ENCODE measurements at regions not wholly inside any gene's neighbourhood (a gene's known extent, or its start where the extent isn't known, plus 50 kb on each side); places are given as distances from the start of the nearest gene placed in this dataset.

DNA sequence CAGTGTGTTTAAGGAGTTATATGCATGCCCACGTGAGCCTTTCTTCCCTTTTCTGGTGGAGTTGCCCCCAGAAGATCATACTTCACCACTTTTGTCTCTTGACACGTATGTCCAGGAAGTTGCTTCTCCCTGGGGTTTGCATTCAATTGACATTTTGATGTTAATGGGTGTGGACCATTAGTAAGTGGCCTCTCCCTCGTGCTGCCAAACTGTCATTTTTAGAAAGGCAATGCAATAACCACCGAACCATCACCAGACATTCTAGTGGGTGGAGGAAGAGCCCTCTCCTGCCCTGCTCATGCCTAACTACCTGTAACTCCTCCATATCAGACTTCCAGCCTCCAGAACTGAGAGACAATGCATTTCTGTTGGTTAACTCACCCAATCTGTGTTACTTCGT is 290.8 kb downstream of the ATPSCKMT start:
- Histone ChIP-seq H3K9ac (ENCODE audit: control insufficient read depth, extremely low read depth, insufficient read depth, low read length) (no peak overlapping the region), H3K79me2 (ENCODE audit: control insufficient read depth, insufficient read depth, low read length) (no peaks in the 10 kb centered on the region), H3K36me3 (ENCODE audit: control insufficient read depth in 2 of 2, extremely low read depth in 1 of 2, insufficient read depth in 2 of 2, low read length in 2 of 2) (no peaks in the 10 kb centered on the region), H3K4me2 (ENCODE audit: control insufficient read depth, extremely low read depth, insufficient read depth, low read depth, low read length) (no peak overlapping the region), H3K4me3 (ENCODE audit: control insufficient read depth in 2 of 3, extremely low read depth in 1 of 3, insufficient read depth in 2 of 3, low read depth in 1 of 3, low read length in 3 of 3) (no peak overlapping the region), H3K9me3 (ENCODE audit: control insufficient read depth, low read depth, low read length) (no peaks in the 10 kb centered on the region), H2AFZ (ENCODE audit: control insufficient read depth, low read length) (no peak overlapping the region), H3K4me1 (ENCODE audit: control insufficient read depth, extremely low read depth, insufficient read depth, low read length) (no peaks in the 10 kb centered on the region), H3K27me3 (ENCODE audit: control insufficient read depth, extremely low read depth, insufficient read depth, low read length) (no peaks in the 10 kb centered on the region), H3K9me1 (ENCODE audit: control insufficient read depth, extremely low read depth, insufficient read depth, low read length) (no peaks in the 10 kb centered on the region), H4K20me1 (ENCODE audit: control insufficient read depth, extremely low read depth, insufficient read depth, low read length) (no peaks in the 10 kb centered on the region), H3K27ac (ENCODE audit: control insufficient read depth, insufficient read depth, low read length) (no peak overlapping the region)
- no peak for DNase-seq (ENCODE audit: low read depth, low spot score)
- TF ChIP-seq, protein P1, sequence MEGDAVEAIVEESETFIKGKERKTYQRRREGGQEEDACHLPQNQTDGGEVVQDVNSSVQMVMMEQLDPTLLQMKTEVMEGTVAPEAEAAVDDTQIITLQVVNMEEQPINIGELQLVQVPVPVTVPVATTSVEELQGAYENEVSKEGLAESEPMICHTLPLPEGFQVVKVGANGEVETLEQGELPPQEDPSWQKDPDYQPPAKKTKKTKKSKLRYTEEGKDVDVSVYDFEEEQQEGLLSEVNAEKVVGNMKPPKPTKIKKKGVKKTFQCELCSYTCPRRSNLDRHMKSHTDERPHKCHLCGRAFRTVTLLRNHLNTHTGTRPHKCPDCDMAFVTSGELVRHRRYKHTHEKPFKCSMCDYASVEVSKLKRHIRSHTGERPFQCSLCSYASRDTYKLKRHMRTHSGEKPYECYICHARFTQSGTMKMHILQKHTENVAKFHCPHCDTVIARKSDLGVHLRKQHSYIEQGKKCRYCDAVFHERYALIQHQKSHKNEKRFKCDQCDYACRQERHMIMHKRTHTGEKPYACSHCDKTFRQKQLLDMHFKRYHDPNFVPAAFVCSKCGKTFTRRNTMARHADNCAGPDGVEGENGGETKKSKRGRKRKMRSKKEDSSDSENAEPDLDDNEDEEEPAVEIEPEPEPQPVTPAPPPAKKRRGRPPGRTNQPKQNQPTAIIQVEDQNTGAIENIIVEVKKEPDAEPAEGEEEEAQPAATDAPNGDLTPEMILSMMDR (optimal IDR thresholded peaks at IDR 0.05 in 1 of 3, IDR thresholded peaks at IDR 0.05 in 1 of 3, conservative IDR thresholded peaks at IDR 0.05 in 1 of 3; ENCODE audit: extremely low read depth in 1 of 3, insufficient read depth in 2 of 3, low read length in 3 of 3), result no peak
- TF ChIP-seq EZH2 (IDR thresholded peaks at IDR 0.05; ENCODE audit: low read length), result no peak
- no peak for FAIRE-seq
- dilution Hi-C loops (cut with MboI; ENCODE audit: extremely low pct_ligation_motif_present, low sequenced_read_pairs), result no loop called here

DNA sequence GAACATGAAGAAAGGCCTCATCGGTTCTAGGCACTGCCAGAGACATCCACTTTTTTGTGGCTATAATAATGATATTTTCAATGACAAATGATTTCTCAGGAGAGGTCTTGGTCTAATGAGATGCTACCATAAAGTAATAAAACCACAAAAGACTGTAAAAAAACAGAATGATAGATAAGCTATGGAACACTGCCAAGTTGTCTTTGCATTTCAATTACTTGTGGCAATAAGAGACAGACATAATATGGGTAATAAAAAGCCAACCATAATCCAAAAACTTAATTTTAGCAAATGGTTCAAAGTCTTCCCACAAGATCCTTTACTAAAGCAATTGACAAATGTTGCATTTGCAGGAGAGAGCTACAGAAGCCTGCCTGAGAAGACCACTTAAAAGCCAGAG is 292.5 kb downstream of the ATPSCKMT start:
- Histone ChIP-seq H3K4me1 (ENCODE audit: control insufficient read depth, extremely low read depth, insufficient read depth, low read length) (no peaks in the 10 kb centered on the region), H3K4me3 (ENCODE audit: control insufficient read depth in 2 of 3, extremely low read depth in 1 of 3, insufficient read depth in 2 of 3, low read depth in 1 of 3, low read length in 3 of 3) (no peak overlapping the region), H4K20me1 (ENCODE audit: control insufficient read depth, extremely low read depth, insufficient read depth, low read length) (no peaks in the 10 kb centered on the region), H3K4me2 (ENCODE audit: control insufficient read depth, extremely low read depth, insufficient read depth, low read depth, low read length) (no peak overlapping the region), H2AFZ (ENCODE audit: control insufficient read depth, low read length) (no peak overlapping the region), H3K9ac (ENCODE audit: control insufficient read depth, extremely low read depth, insufficient read depth, low read length) (no peak overlapping the region), H3K9me3 (ENCODE audit: control insufficient read depth, low read depth, low read length) (no peaks in the 10 kb centered on the region), H3K36me3 (ENCODE audit: control insufficient read depth in 2 of 2, extremely low read depth in 1 of 2, insufficient read depth in 2 of 2, low read length in 2 of 2) (no peaks in the 10 kb centered on the region), H3K79me2 (ENCODE audit: control insufficient read depth, insufficient read depth, low read length) (no peaks in the 10 kb centered on the region), H3K9me1 (ENCODE audit: control insufficient read depth, extremely low read depth, insufficient read depth, low read length) (no peaks in the 10 kb centered on the region), H3K27me3 (ENCODE audit: control insufficient read depth, extremely low read depth, insufficient read depth, low read length) (no peaks in the 10 kb centered on the region), H3K27ac (ENCODE audit: control insufficient read depth, insufficient read depth, low read length) (no peak overlapping the region)
- FAIRE-seq (no peak), DNase-seq (ENCODE audit: low read depth, low spot score) (no peak)
- TF ChIP-seq, protein P1 (optimal IDR thresholded peaks at IDR 0.05 in 1 of 3, IDR thresholded peaks at IDR 0.05 in 1 of 3, conservative IDR thresholded peaks at IDR 0.05 in 1 of 3; ENCODE audit: extremely low read depth in 1 of 3, insufficient read depth in 2 of 3, low read length in 3 of 3), result no peak
- no peak for TF ChIP-seq EZH2 (IDR thresholded peaks at IDR 0.05; ENCODE audit: low read length)
- dilution Hi-C loops (cut with MboI; ENCODE audit: extremely low pct_ligation_motif_present, low sequenced_read_pairs), result no loop called here
